Kidney epithelial cell (primary cell): ENCODE measurements at regions not wholly inside any gene's neighbourhood (a gene's known extent, or its start where the extent isn't known, plus 50 kb on each side); places are given as distances from the start of the nearest gene placed in this dataset.

ENCODE experiments used
- DNase-seq: peaks from one replicate; pipeline ENCODE4 v3.0.0-alpha.2; 2010; ENCODE audit warnings: low read depth
- H3K27me3 ChIP-seq: 2 replicates; pipeline ENCODE4 v1.6.0; 2011; ENCODE audit warnings: low read length; ENCODE audit not compliant: control insufficient read depth, insufficient read depth
- H3K36me3 ChIP-seq: 2 replicates; pipeline ENCODE4 v1.5.1; 2011; ENCODE audit warnings: low read length; ENCODE audit not compliant: control insufficient read depth, insufficient read depth
- H3K4me3 ChIP-seq: 2 replicates; pipeline ENCODE4 v1.5.1; 2011; ENCODE audit warnings: low read depth, mild to moderate bottlenecking, control low read depth, low read length
- TF ChIP-seq, protein P1 (sequence below): IDR thresholded peaks from 2 replicates; pipeline ENCODE4 v1.5.1; 2011; ENCODE audit warnings: mild to moderate bottlenecking, moderate library complexity, low read length, control low read depth, inconsistent platforms; ENCODE audit not compliant: insufficient read depth, poor library complexity, severe bottlenecking

DNA sequence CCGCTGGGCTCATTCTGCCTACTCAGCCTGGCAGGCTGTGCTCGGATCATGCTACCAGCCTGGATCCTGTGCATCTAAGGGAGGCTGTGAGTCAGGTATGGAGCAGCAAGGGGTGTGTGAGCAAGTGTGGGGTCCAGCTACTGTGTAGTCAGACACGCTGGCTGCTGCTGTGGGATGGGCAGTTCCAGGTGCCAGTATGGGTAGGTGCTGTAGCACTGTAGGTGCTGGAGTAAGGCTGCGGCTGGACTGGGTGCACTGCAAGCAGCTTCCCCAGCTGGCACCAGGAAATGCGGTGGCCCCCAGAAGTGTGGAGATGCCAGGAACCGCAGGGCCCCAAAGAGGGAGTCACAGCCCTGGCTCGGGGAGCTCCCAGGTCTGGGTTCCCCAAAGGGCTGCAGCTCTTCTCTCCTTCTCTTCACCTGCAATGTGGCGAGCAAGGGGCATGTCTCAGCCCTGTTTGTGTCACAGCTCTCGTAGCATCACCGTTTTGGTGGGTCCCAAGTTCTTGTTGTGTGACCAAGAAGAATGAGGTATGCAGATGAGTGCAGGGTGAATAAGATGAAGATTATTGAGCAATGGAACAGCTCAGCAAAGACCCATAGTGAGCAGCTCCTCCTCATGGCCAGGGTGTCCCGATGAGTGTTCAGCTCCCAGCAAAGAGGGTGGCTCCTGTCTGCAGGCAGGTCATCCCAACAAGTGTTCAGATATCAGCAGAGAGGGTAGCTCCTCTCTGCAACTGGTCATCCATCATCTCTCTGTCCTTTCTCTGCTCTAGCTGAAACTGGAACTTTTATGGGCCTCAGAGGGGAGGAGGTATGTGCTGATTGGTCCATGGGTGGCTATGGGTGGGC, 462.9 kb downstream of the TBC1D22A start:
- Histone ChIP-seq H3K27me3 (peaks cover 5% of the 10 kb centered on the region), H3K36me3 (no peaks in the 10 kb centered on the region), H3K4me3 (no peak overlapping the region)
- DNase-seq = no peak
- TF ChIP-seq, protein P1, sequence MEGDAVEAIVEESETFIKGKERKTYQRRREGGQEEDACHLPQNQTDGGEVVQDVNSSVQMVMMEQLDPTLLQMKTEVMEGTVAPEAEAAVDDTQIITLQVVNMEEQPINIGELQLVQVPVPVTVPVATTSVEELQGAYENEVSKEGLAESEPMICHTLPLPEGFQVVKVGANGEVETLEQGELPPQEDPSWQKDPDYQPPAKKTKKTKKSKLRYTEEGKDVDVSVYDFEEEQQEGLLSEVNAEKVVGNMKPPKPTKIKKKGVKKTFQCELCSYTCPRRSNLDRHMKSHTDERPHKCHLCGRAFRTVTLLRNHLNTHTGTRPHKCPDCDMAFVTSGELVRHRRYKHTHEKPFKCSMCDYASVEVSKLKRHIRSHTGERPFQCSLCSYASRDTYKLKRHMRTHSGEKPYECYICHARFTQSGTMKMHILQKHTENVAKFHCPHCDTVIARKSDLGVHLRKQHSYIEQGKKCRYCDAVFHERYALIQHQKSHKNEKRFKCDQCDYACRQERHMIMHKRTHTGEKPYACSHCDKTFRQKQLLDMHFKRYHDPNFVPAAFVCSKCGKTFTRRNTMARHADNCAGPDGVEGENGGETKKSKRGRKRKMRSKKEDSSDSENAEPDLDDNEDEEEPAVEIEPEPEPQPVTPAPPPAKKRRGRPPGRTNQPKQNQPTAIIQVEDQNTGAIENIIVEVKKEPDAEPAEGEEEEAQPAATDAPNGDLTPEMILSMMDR = no peak
